Activated T-cell treated with anti-CD3 and anti-CD28 coated beads, Interleukin-2, amount 50 U/mL, for 24 hours (primary cell): ENCODE measurements at regions not wholly inside any gene's neighbourhood (a gene's known extent, or its start where the extent isn't known, plus 50 kb on each side); places are given as distances from the start of the nearest gene placed in this dataset.

Experiments
- DNase-seq: peaks from one replicate; pipeline ENCODE4 v3.0.0-alpha.2; 2020
- H3K27ac Mint-ChIP-seq: 2 replicates; pipeline ENCODE4 v1.8.0; 2020; ENCODE audit warnings: mild to moderate bottlenecking, mixed read lengths
- H3K27me3 Mint-ChIP-seq: 2 replicates; pipeline ENCODE4 v1.8.0; 2020; ENCODE audit warnings: mixed read lengths
- H3K36me3 Mint-ChIP-seq: 2 replicates; pipeline ENCODE4 v1.8.0; 2020; ENCODE audit warnings: low read depth, mixed read lengths
- H3K4me1 Mint-ChIP-seq: 2 replicates; pipeline ENCODE4 v1.8.0; 2020; ENCODE audit warnings: low read depth, mixed read lengths
- H3K4me3 Mint-ChIP-seq: 2 replicates; pipeline ENCODE4 v1.8.0; 2020; ENCODE audit warnings: mild to moderate bottlenecking, moderate library complexity, mixed read lengths
- H3K9me3 Mint-ChIP-seq: 2 replicates; pipeline ENCODE4 v1.8.0; 2020; ENCODE audit warnings: mixed read lengths

GRCh38 chr6:41424370-41425058, 89.1 kb downstream of the NCR2 start:
- Mint-ChIP-seq H3K4me3 (no peak overlapping the region), H3K4me1 (peaks cover 9% of the 10 kb centered on the region), H3K36me3 (no peaks in the 10 kb centered on the region), H3K27ac (no peak overlapping the region), H3K9me3 (no peaks in the 10 kb centered on the region), H3K27me3 (peaks cover 27% of the 10 kb centered on the region)
- DNase-seq, result peak; percentile 84

- Mint-ChIP-seq H3K27me3 (peaks cover 31% of the 10 kb centered on the region), H3K4me1 (peaks cover 13% of the 10 kb centered on the region), H3K4me3 (no peak overlapping the region), H3K27ac (no peak overlapping the region), H3K9me3 (no peaks in the 10 kb centered on the region), H3K36me3 (no peaks in the 10 kb centered on the region)
- DNase-seq, result no peak
These were observed 90.1 kb downstream of the NCR2 start for GRCh38 chr6:41425511-41425910.

GRCh38 chr6:41426438-41426851, 91.0 kb downstream of the NCR2 start:
- Mint-ChIP-seq H3K4me3 (no peak overlapping the region), H3K27ac (no peak overlapping the region), H3K27me3 (peaks cover 36% of the 10 kb centered on the region), H3K36me3 (no peaks in the 10 kb centered on the region), H3K9me3 (no peaks in the 10 kb centered on the region), H3K4me1 (peaks cover 13% of the 10 kb centered on the region)
- DNase-seq, result peak; percentile 39

GRCh38 chr6:41426888-41427641, 91.7 kb downstream of the NCR2 start:
- peaks cover 32% of the 10 kb centered on the region for H3K27me3 Mint-ChIP-seq
- H3K36me3 Mint-ChIP-seq, result no peaks in the 10 kb centered on the region
- peaks cover 13% of the 10 kb centered on the region for H3K4me1 Mint-ChIP-seq
- DNase-seq, result no peak
- H3K4me3 Mint-ChIP-seq, result peak overlapping the region; percentile 16
- no peak overlapping the region for H3K27ac Mint-ChIP-seq
- no peaks in the 10 kb centered on the region for H3K9me3 Mint-ChIP-seq

- H3K9me3 Mint-ChIP-seq, result no peaks in the 10 kb centered on the region
- DNase-seq, result peak; percentile 58
- no peaks in the 10 kb centered on the region for H3K36me3 Mint-ChIP-seq
- H3K4me1 Mint-ChIP-seq, result peaks cover 13% of the 10 kb centered on the region
- H3K27ac Mint-ChIP-seq, result no peak overlapping the region
- H3K4me3 Mint-ChIP-seq, result peak overlapping the region; percentile 35
- peaks cover 32% of the 10 kb centered on the region for H3K27me3 Mint-ChIP-seq
These were observed 92.4 kb downstream of the NCR2 start for GRCh38 chr6:41427642-41428335.

- no peak overlapping the region for H3K27ac Mint-ChIP-seq
- peaks cover 32% of the 10 kb centered on the region for H3K27me3 Mint-ChIP-seq
- peaks cover 13% of the 10 kb centered on the region for H3K4me1 Mint-ChIP-seq
- H3K36me3 Mint-ChIP-seq, result no peaks in the 10 kb centered on the region
- DNase-seq, result no peak
- no peaks in the 10 kb centered on the region for H3K9me3 Mint-ChIP-seq
- H3K4me3 Mint-ChIP-seq, result peak overlapping the region; percentile 59
These were observed 93.1 kb downstream of the NCR2 start for GRCh38 chr6:41428336-41428995.

- Mint-ChIP-seq H3K4me3 (peak overlapping the region; percentile 59), H3K36me3 (no peaks in the 10 kb centered on the region), H3K9me3 (no peaks in the 10 kb centered on the region), H3K4me1 (peaks cover 13% of the 10 kb centered on the region), H3K27ac (no peak overlapping the region), H3K27me3 (peaks cover 32% of the 10 kb centered on the region)
- peak; percentile 60 for DNase-seq
These were observed 93.6 kb downstream of the NCR2 start for GRCh38 chr6:41428996-41429421.

GRCh38 chr6:41429506-41430504, 94.4 kb downstream of the NCR2 start:
- Mint-ChIP-seq H3K4me3 (no peak overlapping the region), H3K36me3 (no peaks in the 10 kb centered on the region), H3K27ac (no peak overlapping the region), H3K4me1 (peaks cover 13% of the 10 kb centered on the region), H3K9me3 (no peaks in the 10 kb centered on the region), H3K27me3 (peaks cover 32% of the 10 kb centered on the region)
- no peak for DNase-seq

GRCh38 chr6:41430875-41431274, 95.5 kb downstream of the NCR2 start:
- Mint-ChIP-seq H3K4me1 (peaks cover 13% of the 10 kb centered on the region), H3K36me3 (no peaks in the 10 kb centered on the region), H3K27ac (no peak overlapping the region), H3K4me3 (no peak overlapping the region), H3K27me3 (peaks cover 32% of the 10 kb centered on the region), H3K9me3 (no peaks in the 10 kb centered on the region)
- no peak for DNase-seq

GRCh38 chr6:41432280-41432679, 96.9 kb downstream of the NCR2 start:
- Mint-ChIP-seq H3K4me1 (peaks cover 13% of the 10 kb centered on the region), H3K4me3 (no peak overlapping the region), H3K27ac (no peak overlapping the region), H3K9me3 (no peaks in the 10 kb centered on the region), H3K27me3 (peaks cover 32% of the 10 kb centered on the region), H3K36me3 (no peaks in the 10 kb centered on the region)
- DNase-seq, result no peak

- DNase-seq, result no peak
- H3K4me3 Mint-ChIP-seq, result no peak overlapping the region
- peaks cover 19% of the 10 kb centered on the region for H3K27me3 Mint-ChIP-seq
- no peak overlapping the region for H3K27ac Mint-ChIP-seq
- H3K9me3 Mint-ChIP-seq, result no peaks in the 10 kb centered on the region
- H3K36me3 Mint-ChIP-seq, result no peaks in the 10 kb centered on the region
- peaks cover 8% of the 10 kb centered on the region for H3K4me1 Mint-ChIP-seq
These were observed 99.5 kb downstream of the NCR2 start for GRCh38 chr6:41434803-41435481.

- H3K9me3 Mint-ChIP-seq, result no peaks in the 10 kb centered on the region
- peaks cover 34% of the 10 kb centered on the region for H3K4me1 Mint-ChIP-seq
- H3K27me3 Mint-ChIP-seq, result peaks cover 11% of the 10 kb centered on the region
- no peak overlapping the region for H3K27ac Mint-ChIP-seq
- H3K4me3 Mint-ChIP-seq, result no peak overlapping the region
- no peaks in the 10 kb centered on the region for H3K36me3 Mint-ChIP-seq
- DNase-seq, result no peak
These were observed 102.2 kb downstream of the NCR2 start for GRCh38 chr6:41437604-41438003.

GRCh38 chr6:41438746-41439145, 103.3 kb downstream of the NCR2 start:
- Mint-ChIP-seq H3K27me3 (peaks cover 12% of the 10 kb centered on the region), H3K9me3 (no peaks in the 10 kb centered on the region), H3K4me3 (no peak overlapping the region), H3K36me3 (no peaks in the 10 kb centered on the region), H3K4me1 (peaks cover 37% of the 10 kb centered on the region), H3K27ac (no peak overlapping the region)
- DNase-seq, result no peak
